Erythroblast (primary cell): ENCODE measurements at regions not wholly inside any gene's neighbourhood (a gene's known extent, or its start where the extent isn't known, plus 50 kb on each side); places are given as distances from the start of the nearest gene placed in this dataset.

Experiments used
- GATA1 ChIP-seq: IDR thresholded peaks from 2 replicates; pipeline ENCODE4 v1.6.1; 2011; ENCODE audit warnings: low read depth, mild to moderate bottlenecking, control low read depth, low read length, moderate library complexity
- POLR2A ChIP-seq: IDR thresholded peaks from 2 replicates; pipeline ENCODE4 v1.6.1; 2011; ENCODE audit warnings: mild to moderate bottlenecking, low read length

DNA sequence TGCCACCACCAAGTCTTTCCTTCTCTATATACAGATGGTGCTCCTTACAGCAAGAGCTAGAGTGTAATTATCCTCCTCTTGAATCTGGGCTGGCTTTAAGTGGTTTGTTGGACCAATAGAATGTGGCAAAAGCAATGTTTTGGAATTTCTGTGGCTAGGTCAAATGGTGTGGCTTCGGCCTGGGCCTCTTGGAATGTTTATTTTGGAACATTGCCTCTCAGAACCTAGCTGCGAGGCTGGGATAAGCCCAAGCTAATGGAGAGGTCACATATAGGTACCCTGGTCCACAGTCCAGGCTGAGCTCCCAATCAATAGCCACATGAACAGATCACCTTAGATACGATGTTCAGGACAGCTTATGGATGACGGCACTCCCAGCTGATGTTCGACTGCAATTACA lies 556.7 kb downstream of the TYW1 start:
- TF ChIP-seq POLR2A (no peak), GATA1 (no peak)
